Ovary (tissue), 3 donors: ENCODE measurements at regions not wholly inside any gene's neighbourhood (a gene's known extent, or its start where the extent isn't known, plus 50 kb on each side); places are given as distances from the start of the nearest gene placed in this dataset.

Source experiments
- EP300 ChIP-seq: sonication (generic); formaldehyde crosslinking; IDR thresholded peaks from one replicate; pipeline ENCODE4 v1.6.1; 2017; ENCODE audit warnings: antibody characterized with exemption
- POLR2A ChIP-seq: fragments of 450-650 bp; IDR thresholded peaks from one replicate; pipeline ENCODE4 v1.6.1; 2017; ENCODE audit warnings: antibody characterized with exemption, mild to moderate bottlenecking, moderate library complexity
- TF ChIP-seq, protein P1 (sequence below), 3 donors: fragments of 450-650 bp in 2 of 3; fragments of 200-600 bp in 1 of 3; IDR thresholded peaks; one replicate each; pipeline versions ENCODE4 v1.5.1 to v1.8.0; 2016 to 2022; ENCODE audit warnings: antibody characterized with exemption in 3 of 3, mild to moderate bottlenecking in 1 of 3
- donor health status: DM: no; HTN: no; CAD: no.

DNA sequence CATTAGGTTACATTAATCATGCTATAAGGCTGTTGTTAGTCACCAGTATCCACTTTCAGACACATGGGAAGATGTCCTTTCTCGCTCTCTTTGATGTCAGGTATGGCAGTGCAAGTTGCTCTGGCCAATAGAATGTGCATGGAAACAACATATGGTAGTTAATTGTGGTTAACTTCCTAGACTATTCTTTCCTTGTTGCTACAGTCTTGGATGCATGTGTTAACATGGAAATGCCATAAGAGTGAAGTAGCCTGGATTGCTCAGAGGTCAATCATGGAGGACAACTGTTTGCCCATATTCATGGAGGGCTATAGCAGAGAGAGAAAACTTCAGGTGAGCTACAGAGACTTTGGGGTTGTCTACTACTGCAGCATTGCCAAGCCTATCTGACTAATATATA is 245.8 kb upstream of the GAS1 start:
- TF ChIP-seq, protein P1, sequence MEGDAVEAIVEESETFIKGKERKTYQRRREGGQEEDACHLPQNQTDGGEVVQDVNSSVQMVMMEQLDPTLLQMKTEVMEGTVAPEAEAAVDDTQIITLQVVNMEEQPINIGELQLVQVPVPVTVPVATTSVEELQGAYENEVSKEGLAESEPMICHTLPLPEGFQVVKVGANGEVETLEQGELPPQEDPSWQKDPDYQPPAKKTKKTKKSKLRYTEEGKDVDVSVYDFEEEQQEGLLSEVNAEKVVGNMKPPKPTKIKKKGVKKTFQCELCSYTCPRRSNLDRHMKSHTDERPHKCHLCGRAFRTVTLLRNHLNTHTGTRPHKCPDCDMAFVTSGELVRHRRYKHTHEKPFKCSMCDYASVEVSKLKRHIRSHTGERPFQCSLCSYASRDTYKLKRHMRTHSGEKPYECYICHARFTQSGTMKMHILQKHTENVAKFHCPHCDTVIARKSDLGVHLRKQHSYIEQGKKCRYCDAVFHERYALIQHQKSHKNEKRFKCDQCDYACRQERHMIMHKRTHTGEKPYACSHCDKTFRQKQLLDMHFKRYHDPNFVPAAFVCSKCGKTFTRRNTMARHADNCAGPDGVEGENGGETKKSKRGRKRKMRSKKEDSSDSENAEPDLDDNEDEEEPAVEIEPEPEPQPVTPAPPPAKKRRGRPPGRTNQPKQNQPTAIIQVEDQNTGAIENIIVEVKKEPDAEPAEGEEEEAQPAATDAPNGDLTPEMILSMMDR (IDR thresholded peaks at IDR 0.05), result no peak
- TF ChIP-seq POLR2A (no peak), EP300 (no peak)
